Psoas muscle (tissue), 7 donors: ENCODE measurements at regions not wholly inside any gene's neighbourhood (a gene's known extent, or its start where the extent isn't known, plus 50 kb on each side); places are given as distances from the start of the nearest gene placed in this dataset.

Source experiments
- ATAC-seq, 4 donors: fragments of 200-7000 bp; cut with Tn5 transposase; one replicate each; pipeline ENCODE4 v1.9.1; 2020; ENCODE audit warnings: moderate library complexity in 3 of 4, mild to moderate bottlenecking in 2 of 4
- DNase-seq, 2 donors: peaks; one replicate each; pipeline ENCODE4 v3.0.0-alpha.2; 2020
- H3K27ac ChIP-seq: fragments of 200-600 bp; one replicate; pipeline ENCODE4 v1.8.0; 2022
- H3K27me3 ChIP-seq, 3 donors: fragments of 200-600 bp in 1 of 3; one replicate each; pipeline versions ENCODE4 v1.6.1 to v1.8.0; 2013 to 2022; ENCODE audit warnings: low read length in 2 of 3, mild to moderate bottlenecking in 2 of 3, moderate library complexity in 1 of 3; ENCODE audit not compliant: insufficient read depth in 3 of 3
- H3K36me3 ChIP-seq, 2 donors: fragments of 200-600 bp in 1 of 2; one replicate each; pipeline versions ENCODE4 v1.6.1 to v1.8.0; 2013 to 2022; ENCODE audit warnings: low read depth in 1 of 2, mild to moderate bottlenecking in 1 of 2, moderate library complexity in 1 of 2; ENCODE audit not compliant: insufficient read depth in 1 of 2
- H3K4me1 ChIP-seq: fragments of 200-600 bp; one replicate; pipeline ENCODE4 v1.8.0; 2022
- H3K4me3 ChIP-seq: fragments of 200-600 bp; one replicate; pipeline ENCODE4 v1.8.0; 2022; ENCODE audit warnings: mild to moderate bottlenecking
- H3K9me3 ChIP-seq: fragments of 200-600 bp; one replicate; pipeline ENCODE4 v1.8.0; 2022
- CTCF ChIP-seq: fragments of 200-600 bp; IDR thresholded peaks from one replicate; pipeline ENCODE4 v1.8.0; 2022; ENCODE audit warnings: antibody characterized with exemption
- WGBS, 3 donors: extraction: QIAGEN DNeasy Blood & Tissue Kit; methylation state at CpG; one replicate each; pipeline versions ENCODE4 v1.1.6 to v1.1.7; 2013; 5-methylcytosine and 5-hydroxymethylcytosine counted together
- intact Hi-C, 2 donors: fragments of 100-400 bp; cut with DNase I; formaldehyde crosslinking; loops; one replicate each; pipeline versions ENCODE4 v1.11.0 to v1.14.2; 2022
- donor health status: healthy with polysubstance abuse.
- donor health status: DM: no; HTN: no; CAD: no; lungs with moderate emphysema.
- donor health status: Bipolar disorder and iron deficiency.
- donor health status: healthy.
- donor health status: DM: yes; HTN: yes; CAD: no.
- donor health status: DM: no; HTN: no; CAD: no.
- donor health status: DM: yes; HTN: yes; CAD: no.

GRCh38 chr18:76685860-76686259 is 136.5 kb upstream of the ZNF236 start:
- no peak for TF ChIP-seq CTCF
- 91 to 93% (median 92%) methylated on average over 8 of the region's 8 CpGs for WGBS, 3 donors
- H3K36me3 ChIP-seq = no peaks in the 10 kb centered on the region
- ATAC-seq = no peak
- no peak overlapping the region for H3K27ac ChIP-seq
- intact Hi-C loops = loop anchor here (1.0 to 5.0 kb wide), 2 partner anchors 287 to 289 kb away; no protein-coding TSS in a partner anchor
- peaks cover 0 to 13% (median 2%) of the 10 kb centered on the region in 3 donors for H3K27me3 ChIP-seq
- no peaks in the 10 kb centered on the region for H3K9me3 ChIP-seq
- no peak overlapping the region for H3K4me3 ChIP-seq
- DNase-seq = no peak
- H3K4me1 ChIP-seq = peaks cover 4% of the 10 kb centered on the region

GRCh38 chr18:76685402-76685801 is 137.0 kb upstream of the ZNF236 start:
- no peak for TF ChIP-seq CTCF
- Histone ChIP-seq H3K27me3 (peaks cover 0 to 13% (median 2%) of the 10 kb centered on the region in 3 donors), H3K36me3 (no peaks in the 10 kb centered on the region), H3K4me1 (peaks cover 4% of the 10 kb centered on the region), H3K9me3 (no peaks in the 10 kb centered on the region), H3K4me3 (no peak overlapping the region), H3K27ac (no peak overlapping the region)
- WGBS, 3 donors = 80 to 87% (median 84%) methylated on average over 7 of the region's 7 CpGs
- ATAC-seq = no peak
- DNase-seq = no peak
- intact Hi-C loops = loop anchor here in 1 of 2 donors (5.0 kb wide), 1 partner anchor 288 kb away; no protein-coding TSS in a partner anchor

- no peak overlapping the region for H3K27ac ChIP-seq
- no peak for ATAC-seq
- H3K4me1 ChIP-seq = peaks cover 4% of the 10 kb centered on the region
- H3K9me3 ChIP-seq = no peaks in the 10 kb centered on the region
- no peak for DNase-seq
- no peak for TF ChIP-seq CTCF
- no peaks in the 10 kb centered on the region for H3K36me3 ChIP-seq
- no peak overlapping the region for H3K4me3 ChIP-seq
- intact Hi-C loops = no loop called here
- H3K27me3 ChIP-seq = peaks cover 0 to 12% (median 0%) of the 10 kb centered on the region in 3 donors
- WGBS, 3 donors = 55 to 75% (median 56%) methylated on average over 16 of the region's 16 CpGs
Measured at GRCh38 chr18:76684265-76684664, 138.1 kb upstream of the ZNF236 start.

- intact Hi-C loops = no loop called here
- Histone ChIP-seq H3K27me3 (peaks cover 0 to 3% (median 0%) of the 10 kb centered on the region in 3 donors), H3K36me3 (no peaks in the 10 kb centered on the region), H3K27ac (no peak overlapping the region), H3K9me3 (no peaks in the 10 kb centered on the region), H3K4me3 (no peak overlapping the region), H3K4me1 (no peaks in the 10 kb centered on the region)
- WGBS, 3 donors = 62 to 76% (median 73%) methylated on average over 8 of the region's 8 CpGs
- no peak for TF ChIP-seq CTCF
- ATAC-seq = no peak
- no peak for DNase-seq
Measured at GRCh38 chr18:76679945-76680344, 142.4 kb upstream of the ZNF236 start.

- no peak for TF ChIP-seq CTCF
- intact Hi-C loops = no loop called here
- peaks cover 0 to 3% (median 2%) of the 10 kb centered on the region in 3 donors for H3K27me3 ChIP-seq
- no peak overlapping the region for H3K27ac ChIP-seq
- H3K9me3 ChIP-seq = no peaks in the 10 kb centered on the region
- H3K36me3 ChIP-seq = no peaks in the 10 kb centered on the region
- no peak for ATAC-seq
- no peak for DNase-seq
- H3K4me3 ChIP-seq = no peak overlapping the region
- H3K4me1 ChIP-seq = no peaks in the 10 kb centered on the region
- WGBS, 3 donors = 69 to 74% (median 71%) methylated on average over 7 of the region's 7 CpGs
Measured at GRCh38 chr18:76679259-76679658, 143.1 kb upstream of the ZNF236 start.
